ENCODE measurements at regions not wholly inside any gene's neighbourhood (a gene's known extent, or its start where the extent isn't known, plus 50 kb on each side); places are given as distances from the start of the nearest gene placed in this dataset.

- no peak for TF ChIP-seq CTCF (IDR thresholded peaks at IDR 0.05)
- TF ChIP-seq POLR2AphosphoS5 (IDR thresholded peaks at IDR 0.05) = no peak
These were observed 264.6 kb upstream of the CDYL start for GRCh38 chr6:4511641-4512020.

Data from stomach (tissue), 4 donors.